SU-DHL-6 (cell line): ENCODE measurements at regions not wholly inside any gene's neighbourhood (a gene's known extent, or its start where the extent isn't known, plus 50 kb on each side); places are given as distances from the start of the nearest gene placed in this dataset.

ENCODE experiments used
- EZH2phosphoT487 ChIP-seq: fragments of 200-600 bp; sonication (generic), shearing (Covaris generic); conservative IDR thresholded peaks from 2 replicates; pipeline ENCODE4 v1.6.1; 2018; ENCODE audit warnings: mild to moderate bottlenecking, antibody characterized with exemption, low read length, moderate library complexity, mixed read lengths
- TF ChIP-seq, protein P1 (sequence below): fragments of 200-600 bp; sonication (generic); IDR thresholded peaks from one replicate; pipeline ENCODE4 v1.5.1; 2017; ENCODE audit warnings: antibody characterized with exemption, mild to moderate bottlenecking, low read length, moderate library complexity; ENCODE audit not compliant: insufficient read depth, poor library complexity, severe bottlenecking

DNA sequence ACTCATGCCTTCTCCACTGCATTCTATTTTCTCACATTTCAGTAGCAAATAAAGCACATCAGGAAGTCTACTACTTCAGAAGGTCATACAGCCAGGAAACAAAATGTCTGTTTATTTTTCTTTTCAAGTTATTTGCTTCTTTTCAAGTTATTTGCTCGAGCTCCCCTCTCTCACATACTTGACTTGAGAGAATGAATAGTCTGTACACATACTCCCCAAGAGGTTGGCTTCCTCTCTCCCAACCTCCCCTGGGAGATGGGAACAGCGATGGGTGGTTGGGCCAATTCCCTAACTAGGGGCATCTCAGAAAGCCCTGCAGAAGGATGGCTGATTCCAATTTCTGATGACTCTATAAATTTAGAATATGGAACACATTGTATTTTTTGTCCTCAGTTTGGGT, 64.7 kb upstream of the PTPN13 start:
- TF ChIP-seq, protein P1, sequence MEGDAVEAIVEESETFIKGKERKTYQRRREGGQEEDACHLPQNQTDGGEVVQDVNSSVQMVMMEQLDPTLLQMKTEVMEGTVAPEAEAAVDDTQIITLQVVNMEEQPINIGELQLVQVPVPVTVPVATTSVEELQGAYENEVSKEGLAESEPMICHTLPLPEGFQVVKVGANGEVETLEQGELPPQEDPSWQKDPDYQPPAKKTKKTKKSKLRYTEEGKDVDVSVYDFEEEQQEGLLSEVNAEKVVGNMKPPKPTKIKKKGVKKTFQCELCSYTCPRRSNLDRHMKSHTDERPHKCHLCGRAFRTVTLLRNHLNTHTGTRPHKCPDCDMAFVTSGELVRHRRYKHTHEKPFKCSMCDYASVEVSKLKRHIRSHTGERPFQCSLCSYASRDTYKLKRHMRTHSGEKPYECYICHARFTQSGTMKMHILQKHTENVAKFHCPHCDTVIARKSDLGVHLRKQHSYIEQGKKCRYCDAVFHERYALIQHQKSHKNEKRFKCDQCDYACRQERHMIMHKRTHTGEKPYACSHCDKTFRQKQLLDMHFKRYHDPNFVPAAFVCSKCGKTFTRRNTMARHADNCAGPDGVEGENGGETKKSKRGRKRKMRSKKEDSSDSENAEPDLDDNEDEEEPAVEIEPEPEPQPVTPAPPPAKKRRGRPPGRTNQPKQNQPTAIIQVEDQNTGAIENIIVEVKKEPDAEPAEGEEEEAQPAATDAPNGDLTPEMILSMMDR: no peak
- TF ChIP-seq EZH2phosphoT487: no peak
